ENCODE measurements at regions not wholly inside any gene's neighbourhood (a gene's known extent, or its start where the extent isn't known, plus 50 kb on each side); places are given as distances from the start of the nearest gene placed in this dataset.

DNA sequence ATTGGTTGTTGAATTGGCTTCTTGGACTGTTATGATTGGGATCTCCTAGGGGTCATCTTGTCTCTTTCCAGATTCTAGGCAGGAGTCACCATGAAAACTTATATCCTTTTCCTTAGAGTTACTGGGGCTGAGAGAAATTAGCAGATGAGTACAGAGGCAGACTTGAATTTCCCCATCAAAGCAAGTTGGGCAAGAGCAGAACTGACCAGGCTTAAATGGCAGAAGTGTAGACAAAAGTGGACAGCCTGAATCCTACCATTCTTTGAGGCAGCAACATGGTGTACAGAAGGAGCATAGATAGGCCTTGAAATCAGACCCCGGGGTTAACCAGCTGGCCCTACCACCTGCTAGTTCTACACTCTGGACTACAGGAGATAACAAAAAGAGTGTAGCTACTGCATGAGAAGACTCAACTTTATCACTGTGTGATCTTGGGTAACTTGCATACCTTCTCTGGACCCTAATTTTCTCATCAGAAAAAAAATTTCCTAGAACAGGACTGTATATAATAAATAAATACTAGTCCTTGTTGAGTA lies 427.4 kb upstream of the CADM1 start:
- TF ChIP-seq, protein P1, sequence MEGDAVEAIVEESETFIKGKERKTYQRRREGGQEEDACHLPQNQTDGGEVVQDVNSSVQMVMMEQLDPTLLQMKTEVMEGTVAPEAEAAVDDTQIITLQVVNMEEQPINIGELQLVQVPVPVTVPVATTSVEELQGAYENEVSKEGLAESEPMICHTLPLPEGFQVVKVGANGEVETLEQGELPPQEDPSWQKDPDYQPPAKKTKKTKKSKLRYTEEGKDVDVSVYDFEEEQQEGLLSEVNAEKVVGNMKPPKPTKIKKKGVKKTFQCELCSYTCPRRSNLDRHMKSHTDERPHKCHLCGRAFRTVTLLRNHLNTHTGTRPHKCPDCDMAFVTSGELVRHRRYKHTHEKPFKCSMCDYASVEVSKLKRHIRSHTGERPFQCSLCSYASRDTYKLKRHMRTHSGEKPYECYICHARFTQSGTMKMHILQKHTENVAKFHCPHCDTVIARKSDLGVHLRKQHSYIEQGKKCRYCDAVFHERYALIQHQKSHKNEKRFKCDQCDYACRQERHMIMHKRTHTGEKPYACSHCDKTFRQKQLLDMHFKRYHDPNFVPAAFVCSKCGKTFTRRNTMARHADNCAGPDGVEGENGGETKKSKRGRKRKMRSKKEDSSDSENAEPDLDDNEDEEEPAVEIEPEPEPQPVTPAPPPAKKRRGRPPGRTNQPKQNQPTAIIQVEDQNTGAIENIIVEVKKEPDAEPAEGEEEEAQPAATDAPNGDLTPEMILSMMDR (IDR thresholded peaks at IDR 0.05), result no peak
- TF ChIP-seq EP300 (IDR thresholded peaks at IDR 0.05) (no peak), POLR2AphosphoS5 (IDR thresholded peaks at IDR 0.05) (no peak)
